GM23338 (cell line): ENCODE measurements at regions not wholly inside any gene's neighbourhood (a gene's known extent, or its start where the extent isn't known, plus 50 kb on each side); places are given as distances from the start of the nearest gene placed in this dataset.

Experiments
- ATAC-seq: fragments of 200-7000 bp; cut with Tn5 transposase; 3 replicates; pipeline ENCODE4 v1.9.1; 2020
- DNase-seq: peaks from one replicate; pipeline ENCODE4 v3.0.0-alpha.2; 2015; ENCODE audit warnings: low spot score
- H2AFZ ChIP-seq: fragments of 200-600 bp; sonication (generic); 2 replicates; pipeline ENCODE4 v1.8.0; 2016; ENCODE audit warnings: antibody characterized with exemption, mild to moderate bottlenecking, moderate library complexity
- H3F3A ChIP-seq: fragments of 200-600 bp; sonication (generic); replicated peaks from 2 replicates; pipeline ENCODE4 v1.8.0; 2017; ENCODE audit warnings: antibody characterized with exemption, mixed run types, low read depth
- H3K27ac ChIP-seq: fragments of 200-600 bp; sonication (generic); 2 replicates; pipeline ENCODE4 v1.6.1; 2016; ENCODE audit warnings: low read depth
- H3K27me3 ChIP-seq: fragments of 200-600 bp; sonication (generic); 2 replicates; pipeline ENCODE4 v1.8.0; 2016; ENCODE audit warnings: mild to moderate bottlenecking, mixed run types, moderate library complexity; ENCODE audit not compliant: insufficient read depth
- H3K36me3 ChIP-seq: fragments of 200-600 bp; sonication (generic); 2 replicates; pipeline ENCODE4 v1.8.0; 2016; ENCODE audit warnings: mild to moderate bottlenecking; ENCODE audit not compliant: insufficient read depth
- H3K4me1 ChIP-seq: fragments of 200-600 bp; sonication (generic); 2 replicates; pipeline ENCODE4 v1.8.0; 2016; ENCODE audit warnings: mild to moderate bottlenecking, moderate library complexity; ENCODE audit not compliant: insufficient read depth
- H3K4me2 ChIP-seq: fragments of 200-600 bp; sonication (generic); 2 replicates; pipeline ENCODE4 v1.7.1; 2017; ENCODE audit warnings: mixed run types
- H3K4me3 ChIP-seq: fragments of 200-600 bp; sonication (generic); 2 replicates; pipeline ENCODE4 v1.6.1; 2016; ENCODE audit warnings: mixed run types
- H3K79me2 ChIP-seq: fragments of 200-600 bp; sonication (generic); replicated peaks from 2 replicates; pipeline ENCODE4 v1.8.0; 2017; ENCODE audit warnings: mild to moderate bottlenecking; ENCODE audit not compliant: insufficient read depth
- H3K9me2 ChIP-seq: fragments of 200-600 bp; sonication (generic); 2 replicates; pipeline ENCODE4 v1.8.0; 2017; ENCODE audit not compliant: insufficient read depth
- H4K20me1 ChIP-seq: fragments of 200-600 bp; sonication (generic); replicated peaks from 2 replicates; pipeline ENCODE4 v1.8.0; 2017; ENCODE audit warnings: mild to moderate bottlenecking; ENCODE audit not compliant: insufficient read depth
- H3K27ac Mint-ChIP-seq: 2 replicates; pipeline ENCODE4 v1.8.0; 2020; ENCODE audit warnings: inconsistent platforms, mild to moderate bottlenecking, moderate library complexity, mixed read lengths
- H3K27me3 Mint-ChIP-seq: 3 replicates; pipeline ENCODE4 v1.8.0; 2022; ENCODE audit warnings: low read depth, mild to moderate bottlenecking, moderate library complexity, mixed read lengths, inconsistent platforms; ENCODE audit not compliant: insufficient read depth, poor library complexity
- H3K36me3 Mint-ChIP-seq: 3 replicates; pipeline ENCODE4 v1.8.0; 2021; ENCODE audit warnings: low read depth, mild to moderate bottlenecking, inconsistent platforms, moderate library complexity, mixed read lengths
- H3K4me1 Mint-ChIP-seq: 3 replicates; pipeline ENCODE4 v1.8.0; 2020; ENCODE audit warnings: mild to moderate bottlenecking, inconsistent platforms, mixed read lengths
- H3K4me3 Mint-ChIP-seq: 3 replicates; pipeline ENCODE4 v1.8.0; 2021; ENCODE audit warnings: moderate library complexity, mild to moderate bottlenecking, inconsistent platforms, mixed read lengths
- H3K9me3 Mint-ChIP-seq: 3 replicates; pipeline ENCODE4 v1.8.0; 2020; ENCODE audit warnings: moderate library complexity, mild to moderate bottlenecking, inconsistent platforms, mixed read lengths
- CTCF ChIP-seq, 2 experiments: fragments of 200-600 bp in 1 of 2; sonication (generic) in 1 of 2; conservative IDR thresholded peaks; 2 replicates each; pipeline versions ENCODE4 v1.5.1 to v1.6.1; 2016 to 2017; ENCODE audit warnings: antibody characterized with exemption in 2 of 2, low read depth in 2 of 2, mild to moderate bottlenecking in 2 of 2, moderate library complexity in 1 of 2
- EZH2 ChIP-seq: fragments of 200-600 bp; sonication (generic); IDR thresholded peaks from one replicate; pipeline ENCODE4 v1.8.0; 2017; ENCODE audit warnings: antibody characterized with exemption, mild to moderate bottlenecking, low read depth; ENCODE audit not compliant: unreplicated experiment
- EZH2phosphoT487 ChIP-seq: fragments of 200-600 bp; sonication (generic); IDR thresholded peaks from one replicate; pipeline ENCODE4 v1.8.1; 2018; ENCODE audit warnings: antibody characterized with exemption; ENCODE audit not compliant: unreplicated experiment
- JUNB ChIP-seq: IDR thresholded peaks from one replicate; pipeline ENCODE4 v1.6.1; 2016; ENCODE audit warnings: antibody characterized with exemption; ENCODE audit not compliant: unreplicated experiment
- REST ChIP-seq: IDR thresholded peaks from one replicate; pipeline ENCODE4 v1.6.1; 2018; ENCODE audit warnings: antibody characterized with exemption; ENCODE audit not compliant: unreplicated experiment
- STAT1 ChIP-seq: IDR thresholded peaks from one replicate; pipeline ENCODE4 v1.6.1; 2016; ENCODE audit warnings: antibody characterized with exemption; ENCODE audit not compliant: unreplicated experiment
- ZNF114 ChIP-seq: fragments of 250-450 bp; sonication (Bioruptor Pico); IDR thresholded peaks from 2 replicates; pipeline ENCODE4 v1.5.0; 2020; ENCODE audit warnings: mild to moderate bottlenecking, moderate library complexity
- ZNF331 ChIP-seq: fragments of 250-450 bp; sonication (Bioruptor Pico); IDR thresholded peaks from 2 replicates; pipeline ENCODE4 v1.5.0; 2020; ENCODE audit warnings: low read depth, mild to moderate bottlenecking, moderate library complexity
- ZNF462 ChIP-seq: fragments of 250-450 bp; sonication (Bioruptor Pico); IDR thresholded peaks from 2 replicates; pipeline ENCODE4 v1.5.0; 2020; ENCODE audit warnings: mild to moderate bottlenecking, moderate library complexity

GRCh38 chr9:115540091-115540490 is 422.1 kb upstream of the TNC start:
- no peaks in the 10 kb centered on the region for H4K20me1 ChIP-seq
- H3K36me3 ChIP-seq, result no peaks in the 10 kb centered on the region
- no peak overlapping the region for H2AFZ ChIP-seq
- H3K9me3 Mint-ChIP-seq, result no peaks in the 10 kb centered on the region
- no peak overlapping the region for H3K27ac ChIP-seq
- no peak overlapping the region for H3K27ac Mint-ChIP-seq
- ATAC-seq (no peak), DNase-seq (no peak)
- no peak overlapping the region for H3K4me2 ChIP-seq
- H3K27me3 ChIP-seq, result no peaks in the 10 kb centered on the region
- no peaks in the 10 kb centered on the region for H3F3A ChIP-seq
- no peak overlapping the region for H3K4me3 ChIP-seq
- H3K4me3 Mint-ChIP-seq, result no peak overlapping the region
- H3K36me3 Mint-ChIP-seq, result no peaks in the 10 kb centered on the region
- no peaks in the 10 kb centered on the region for H3K9me2 ChIP-seq
- TF ChIP-seq EZH2 (no peak), REST (no peak), STAT1 (no peak), ZNF114 (CRISPR knock-in tag) (no peak)
- H3K4me1 ChIP-seq, result no peaks in the 10 kb centered on the region
- H3K27me3 Mint-ChIP-seq, result no peaks in the 10 kb centered on the region
- H3K4me1 Mint-ChIP-seq, result no peaks in the 10 kb centered on the region
- H3K79me2 ChIP-seq, result no peaks in the 10 kb centered on the region

GRCh38 chr9:115543511-115543910 is 425.6 kb upstream of the TNC start:
- no peak overlapping the region for H3K4me3 Mint-ChIP-seq
- no peaks in the 10 kb centered on the region for H3K4me1 Mint-ChIP-seq
- Histone ChIP-seq H3K4me3 (no peak overlapping the region), H3K4me1 (no peaks in the 10 kb centered on the region), H3K27ac (no peak overlapping the region), H3K36me3 (no peaks in the 10 kb centered on the region), H2AFZ (no peak overlapping the region), H3K27me3 (no peaks in the 10 kb centered on the region), H3K79me2 (no peaks in the 10 kb centered on the region), H3K4me2 (no peak overlapping the region), H4K20me1 (no peaks in the 10 kb centered on the region), H3F3A (no peaks in the 10 kb centered on the region), H3K9me2 (no peaks in the 10 kb centered on the region)
- H3K27ac Mint-ChIP-seq, result no peak overlapping the region
- ATAC-seq, result no peak
- DNase-seq, result no peak
- no peaks in the 10 kb centered on the region for H3K36me3 Mint-ChIP-seq
- H3K27me3 Mint-ChIP-seq, result peaks cover 5% of the 10 kb centered on the region
- H3K9me3 Mint-ChIP-seq, result no peaks in the 10 kb centered on the region
- TF ChIP-seq CTCF (conservative IDR thresholded peaks at IDR 0.05; ENCODE audit: low read depth in 2 of 2), result no peak
- TF ChIP-seq EZH2, result no peak
- no peak for TF ChIP-seq ZNF331 (CRISPR knock-in tag)
- no peak for TF ChIP-seq EZH2phosphoT487
- TF ChIP-seq ZNF114 (CRISPR knock-in tag), result no peak
- no peak for TF ChIP-seq STAT1
- TF ChIP-seq ZNF462 (CRISPR knock-in tag), result no peak
- TF ChIP-seq JUNB, result no peak
